Choroid plexus epithelial cell (primary cell): ENCODE measurements at regions not wholly inside any gene's neighbourhood (a gene's known extent, or its start where the extent isn't known, plus 50 kb on each side); places are given as distances from the start of the nearest gene placed in this dataset.

ENCODE experiments used
- DNase-seq: peaks from one replicate; pipeline ENCODE4 v3.0.0-alpha.2; 2010; ENCODE audit warnings: low read depth
- H3K4me3 ChIP-seq: 2 replicates; pipeline ENCODE4 v1.5.1; 2011; ENCODE audit warnings: low read depth, mild to moderate bottlenecking, control low read depth, low read length, moderate library complexity
- CTCF ChIP-seq: conservative IDR thresholded peaks from 2 replicates; pipeline ENCODE4 v1.5.1; 2011; ENCODE audit warnings: low read depth, mild to moderate bottlenecking, control low read depth, inconsistent platforms, low read length, moderate library complexity

- no peak overlapping the region for H3K4me3 ChIP-seq
- no peak for DNase-seq
- no peak for TF ChIP-seq CTCF
Measured at GRCh38 chr12:127428420-127428819, 838.5 kb upstream of the TMEM132C start.

GRCh38 chr12:127429551-127430285 is 837.3 kb upstream of the TMEM132C start:
- no peak for DNase-seq
- TF ChIP-seq CTCF, result no peak

GRCh38 chr12:127430401-127430800 is 836.6 kb upstream of the TMEM132C start:
- H3K4me3 ChIP-seq, result no peak overlapping the region
- DNase-seq, result no peak
- TF ChIP-seq CTCF, result no peak

More at GRCh38 chr12:127429551-127430285, 837.3 kb upstream of the TMEM132C start:
- no peak overlapping the region for H3K4me3 ChIP-seq

- no peak for TF ChIP-seq CTCF
- DNase-seq, result no peak
- no peak overlapping the region for H3K4me3 ChIP-seq
Measured at GRCh38 chr12:127431177-127431576, 835.8 kb upstream of the TMEM132C start.

GRCh38 chr12:127431594-127431993 is 835.4 kb upstream of the TMEM132C start:
- TF ChIP-seq CTCF, result no peak
- DNase-seq, result no peak
- no peak overlapping the region for H3K4me3 ChIP-seq

GRCh38 chr12:127435439-127435838 is 831.5 kb upstream of the TMEM132C start:
- no peak for DNase-seq
- H3K4me3 ChIP-seq, result no peak overlapping the region
- TF ChIP-seq CTCF, result no peak
